ENCODE measurements at regions not wholly inside any gene's neighbourhood (a gene's known extent, or its start where the extent isn't known, plus 50 kb on each side); places are given as distances from the start of the nearest gene placed in this dataset.

- POLR2A ChIA-PET (ENCODE audit: partially characterized antibody), result no interaction called here
- Histone ChIP-seq H3K27me3 (replicated peaks in 1 of 4; ENCODE audit: control insufficient read depth in 3 of 4, extremely low read depth in 1 of 4, insufficient read depth in 3 of 4, low read length in 3 of 4) (no peaks in the 10 kb centered on the region; a peak in 1 of 7 replicates), H3K23ac (ENCODE audit: insufficient read length) (no peak overlapping the region), H2AK5ac (ENCODE audit: low read depth, low read length) (no peak overlapping the region), H4K20me1 (replicated peaks in 1 of 2; ENCODE audit: control insufficient read depth in 1 of 2, insufficient read depth in 2 of 2, low read length in 2 of 2) (no peaks in the 10 kb centered on the region), H2BK15ac (ENCODE audit: low read length) (no peak overlapping the region), H3K79me2 (ENCODE audit: control insufficient read depth in 1 of 2, insufficient read depth in 2 of 2, low read length in 2 of 2) (no peaks in the 10 kb centered on the region), H2BK12ac (ENCODE audit: low read depth, low read length) (no peak overlapping the region), H2BK120ac (replicated peaks; ENCODE audit: low read depth, low read length) (no peak overlapping the region), H3K79me1 (ENCODE audit: low read depth, low read length) (no peaks in the 10 kb centered on the region), H3K4me1 (replicated peaks in 1 of 4; ENCODE audit: control insufficient read depth in 3 of 4, insufficient read depth in 4 of 4, low read length in 3 of 4) (peaks cover 0 to 8% (median 0%) of the 10 kb centered on the region in 4 experiments; a peak in 3 of 7 replicates), H3K56ac (replicated peaks; ENCODE audit: insufficient read length, low read depth, low read length) (no peak overlapping the region), H3K14ac (ENCODE audit: insufficient read length) (no peak overlapping the region), H2AFZ (ENCODE audit: low read length) (no peak overlapping the region), H3K18ac (ENCODE audit: extremely low read depth, low read length) (no peak overlapping the region), H2BK20ac (ENCODE audit: low read length) (no peak overlapping the region), H4K91ac (replicated peaks; ENCODE audit: insufficient read length, low read length) (no peak overlapping the region), H4K5ac (ENCODE audit: insufficient read length, low read depth, low read length) (no peak overlapping the region), H3K27ac (ENCODE audit: low read depth, low read length) (no peak overlapping the region), H3K4ac (replicated peaks; ENCODE audit: insufficient read length, low read depth, low read length) (no peak overlapping the region), H4K8ac (ENCODE audit: extremely low read depth, insufficient read depth, low read length) (no peak overlapping the region), H3K9ac (replicated peaks in 1 of 4; ENCODE audit: extremely low read depth in 1 of 4, low read depth in 3 of 4, low read length in 3 of 4) (no peak overlapping the region), H2BK5ac (ENCODE audit: low read depth, low read length) (no peak overlapping the region), H3K36me3 (ENCODE audit: control insufficient read depth in 2 of 4, insufficient read depth in 4 of 4, low read length in 3 of 4) (no peaks in the 10 kb centered on the region), H3K4me2 (ENCODE audit: insufficient read depth in 1 of 2, low read depth in 2 of 2, low read length in 2 of 2) (no peak overlapping the region), H3K9me3 (ENCODE audit: insufficient read depth in 2 of 2, low read depth in 1 of 2, low read length in 1 of 2) (no peaks in the 10 kb centered on the region), H3K23me2 (ENCODE audit: low read depth, low read length) (peaks cover 7% of the 10 kb centered on the region; the same call in 1 of the 2 replicates), H3K4me3 (ENCODE audit: extremely low read depth in 1 of 4, insufficient read depth in 2 of 4, low read depth in 3 of 4, low read length in 4 of 4) (no peak overlapping the region)
- CTCF ChIA-PET (ENCODE audit: partially characterized antibody), result interaction anchor here (0.6 to 0.9 kb wide), 2 partner anchors 16 to 284 kb away, joined by 3 read pairs; no protein-coding TSS in a partner anchor
- FAIRE-seq (no peak), DNase-seq (ENCODE audit: low read depth in 1 of 2, low spot score in 2 of 2) (no peak)
- WGBS, 2 experiments (ENCODE audit: extremely low coverage in 1 of 2, insufficient coverage in 1 of 2, insufficient read length in 1 of 2, insufficient replicate concordance in 2 of 2, low coverage in 1 of 2, low lambda C conversion rate in 2 of 2, missing lambda C conversion rate in 1 of 2), result 91% methylated on average over 3 of the region's 3 CpGs; no CpG with 5 or more reads in 1 of the 2 experiments
- TF ChIP-seq KDM4A (IDR thresholded peaks at IDR 0.05; ENCODE audit: low read depth, low read length, severe bottlenecking), result no peak
- no peak for TF ChIP-seq ATF2 (IDR thresholded peaks at IDR 0.05; ENCODE audit: low read length)
- no peak for TF ChIP-seq JUND (IDR thresholded peaks at IDR 0.05; ENCODE audit: low read length)
- TF ChIP-seq ZNF274 (IDR thresholded peaks at IDR 0.05; ENCODE audit: borderline replicate concordance, extremely low read depth, low read length), result no peak
- TF ChIP-seq BRCA1 (IDR thresholded peaks at IDR 0.05; ENCODE audit: low read depth, low read length), result no peak
- TF ChIP-seq KDM1A (IDR thresholded peaks at IDR 0.05; ENCODE audit: borderline replicate concordance, low read length), result no peak
- TF ChIP-seq TEAD4 (IDR thresholded peaks at IDR 0.05; ENCODE audit: low read depth, low read length), result no peak
- no peak for TF ChIP-seq SAP30 (IDR thresholded peaks at IDR 0.05; ENCODE audit: insufficient read depth, insufficient replicate concordance, low read length)
- no peak for TF ChIP-seq JUN (IDR thresholded peaks at IDR 0.05; ENCODE audit: low read depth, low read length)
- no peak for TF ChIP-seq NRF1 (IDR thresholded peaks at IDR 0.05; ENCODE audit: low read depth, low read length)
- TF ChIP-seq CREB1 (IDR thresholded peaks at IDR 0.05), result no peak
- TF ChIP-seq CHD1 (IDR thresholded peaks at IDR 0.05; ENCODE audit: low read depth, low read length), result no peak
- TF ChIP-seq EGR1 (IDR thresholded peaks at IDR 0.05; ENCODE audit: borderline replicate concordance, low read depth, low read length), result no peak
- TF ChIP-seq HDAC2 (IDR thresholded peaks at IDR 0.05; ENCODE audit: borderline replicate concordance in 1 of 2, low read depth in 2 of 2, low read length in 2 of 2), result no peak
These were observed 135.7 kb upstream of the NDUFV2 start for GRCh38 chr18:8966821-8967220.

Data from H1 (cell line).